DLD1 (cell line): ENCODE measurements at regions not wholly inside any gene's neighbourhood (a gene's known extent, or its start where the extent isn't known, plus 50 kb on each side); places are given as distances from the start of the nearest gene placed in this dataset.
"Not testable (repeated sequence)": the region's sequence is repeated elsewhere in the genome, so short reads cannot be mapped to it uniquely, and the experiment has no call there.

Source experiments
- in situ Hi-C: cut with HindIII; loops from 2 replicates; pipeline ENCODE4 v1.10.0; 2017; ENCODE audit warnings: low sequenced_read_pairs

DNA sequence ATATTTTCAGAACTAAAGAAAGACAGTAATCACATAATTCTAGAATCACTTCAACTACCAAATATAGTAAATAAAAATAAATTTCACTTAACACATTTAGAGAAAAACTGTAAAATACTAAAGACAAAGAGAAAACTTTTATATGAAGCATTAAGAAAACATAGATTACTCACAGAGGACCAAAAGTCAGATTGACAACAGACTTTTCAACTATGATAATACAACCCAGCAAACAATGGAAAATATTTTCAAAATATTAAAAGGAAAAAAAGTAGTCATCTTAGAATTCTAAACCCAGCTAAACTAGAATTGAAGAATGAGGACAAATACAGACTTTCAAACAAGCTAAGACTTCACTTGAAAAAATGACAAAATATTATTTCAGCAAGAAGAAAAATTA is 164.8 kb upstream of the ARID1B start:
- in situ Hi-C loops, result no loop called here

DNA sequence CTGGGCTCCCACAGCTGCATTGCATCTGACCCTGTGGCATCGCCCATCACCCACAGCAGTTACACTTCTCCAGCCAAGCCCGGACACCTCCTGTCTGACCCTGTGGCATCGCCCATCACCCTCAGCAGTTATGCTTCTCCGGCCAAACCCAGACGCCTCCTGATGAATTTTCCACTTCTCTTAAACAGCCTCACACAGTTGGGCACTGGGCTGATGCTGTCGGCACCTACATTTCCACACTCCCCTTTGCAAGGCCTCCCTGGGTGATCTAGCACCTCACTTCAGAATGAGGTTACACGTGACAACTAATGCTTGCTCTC is 175.2 kb upstream of the ARID1B start:
- in situ Hi-C loops, result no loop called here

DNA sequence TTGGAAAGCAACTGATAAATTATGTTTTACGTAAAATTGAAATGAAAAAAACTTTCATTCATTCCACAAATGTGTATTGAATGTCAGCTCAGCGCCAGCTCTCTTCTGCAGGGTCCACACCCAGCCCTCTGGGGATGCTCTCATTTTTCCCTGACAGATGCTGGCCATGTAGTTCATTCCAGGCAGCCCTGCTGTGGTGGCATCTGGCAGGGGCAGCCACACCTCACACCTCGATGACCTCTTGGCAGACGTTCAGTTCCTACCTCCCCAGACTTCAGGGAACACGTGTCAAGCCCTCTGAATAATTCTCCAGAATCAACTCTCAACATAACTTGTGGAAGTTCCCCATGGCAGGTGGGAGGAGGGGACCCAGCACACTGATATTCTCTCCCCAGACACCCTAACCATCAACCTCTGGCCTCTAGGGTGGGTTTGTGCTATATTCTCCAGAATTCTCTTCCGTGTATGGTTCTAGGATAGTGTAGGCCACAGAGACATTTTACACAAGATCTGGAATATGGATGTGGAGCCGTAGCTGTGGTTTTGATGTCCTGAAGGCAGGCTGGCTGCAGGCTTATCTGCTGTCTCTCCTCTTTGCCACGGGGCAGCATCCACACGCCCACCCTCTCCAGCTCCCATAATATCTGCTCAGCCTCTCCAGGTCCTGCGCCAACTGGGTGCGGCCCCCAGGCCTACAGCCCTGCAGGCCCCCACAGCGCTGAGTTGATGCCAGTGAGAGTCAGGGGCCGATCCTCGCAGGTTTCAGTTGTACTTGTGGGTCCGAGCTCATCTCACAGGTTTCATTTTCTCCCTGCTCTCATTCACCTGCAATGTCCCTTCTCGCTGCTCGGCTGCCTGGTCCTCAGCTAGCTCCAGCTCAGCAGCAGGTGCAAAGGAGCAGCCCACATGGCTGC is 175.8 kb upstream of the ARID1B start:
- in situ Hi-C loops, result no loop called here

DNA sequence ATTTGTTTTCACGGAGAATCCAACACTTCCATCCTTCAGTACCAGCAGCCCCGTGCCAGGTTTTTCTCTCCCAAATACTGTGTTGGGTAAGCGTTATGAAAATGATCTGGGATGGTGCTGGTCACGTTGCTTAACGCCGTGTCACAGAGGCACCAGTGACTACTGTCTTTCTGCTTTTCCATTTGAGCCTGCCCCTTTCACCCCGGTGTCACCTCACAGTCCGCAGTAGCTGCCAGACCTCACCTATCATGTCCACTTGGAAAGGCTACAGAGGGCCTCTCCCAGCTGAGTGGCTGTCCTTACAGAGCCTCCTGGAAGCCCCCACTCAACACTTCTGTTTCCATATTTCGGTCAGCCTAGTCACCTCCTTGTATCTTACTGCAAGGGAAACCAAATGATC is 176.5 kb upstream of the ARID1B start:
- in situ Hi-C loops, result no loop called here

DNA sequence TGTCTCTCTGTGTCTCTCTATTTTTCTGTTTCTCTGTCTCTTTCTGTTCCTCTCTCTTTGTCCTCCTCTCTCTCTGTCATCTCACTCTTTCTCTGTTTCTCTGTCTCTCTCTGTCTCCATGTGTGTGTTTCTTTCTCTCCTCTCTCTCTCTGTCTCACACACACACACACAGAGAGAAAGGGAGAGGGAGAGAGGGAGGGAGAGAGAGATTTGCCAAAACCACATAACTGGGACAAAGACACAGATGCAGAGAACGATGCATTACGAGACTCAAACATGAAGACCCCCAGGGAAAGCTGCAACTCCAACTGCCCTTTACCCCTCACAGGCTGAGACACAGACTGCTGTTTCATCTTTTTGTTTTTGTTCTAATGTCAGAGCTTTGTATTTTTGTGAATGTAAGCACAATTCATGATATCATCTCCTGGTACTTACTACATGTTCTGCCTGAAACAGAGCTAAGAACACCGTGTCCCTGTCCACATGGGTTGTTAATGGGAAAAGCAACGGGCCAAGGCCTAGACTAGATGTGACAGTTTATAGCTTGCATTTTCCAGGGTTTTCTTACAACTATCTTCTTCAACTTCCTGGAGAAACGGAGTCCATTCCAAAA is 177.1 kb upstream of the ARID1B start:
- in situ Hi-C loops, result no loop called here

DNA sequence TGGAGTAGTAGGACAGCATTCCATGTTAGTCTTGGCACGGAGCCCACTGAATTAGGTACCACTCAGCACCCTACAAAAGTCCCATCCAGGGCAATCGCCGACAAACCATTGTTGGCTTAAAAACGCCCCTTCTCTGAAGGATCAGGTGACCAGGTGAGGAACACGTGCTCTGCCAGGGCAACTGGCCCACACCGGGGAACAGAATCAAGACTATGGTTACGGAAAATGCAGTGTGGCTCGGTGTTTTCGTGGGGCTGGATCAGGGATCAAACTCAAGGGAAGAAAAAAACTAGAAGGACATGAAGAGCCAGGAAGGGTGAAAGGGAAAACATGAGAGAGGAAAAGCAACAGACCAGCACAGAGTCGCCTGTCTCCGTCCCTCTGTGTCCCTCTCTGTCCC is 177.8 kb upstream of the ARID1B start:
- in situ Hi-C loops, result no loop called here

DNA sequence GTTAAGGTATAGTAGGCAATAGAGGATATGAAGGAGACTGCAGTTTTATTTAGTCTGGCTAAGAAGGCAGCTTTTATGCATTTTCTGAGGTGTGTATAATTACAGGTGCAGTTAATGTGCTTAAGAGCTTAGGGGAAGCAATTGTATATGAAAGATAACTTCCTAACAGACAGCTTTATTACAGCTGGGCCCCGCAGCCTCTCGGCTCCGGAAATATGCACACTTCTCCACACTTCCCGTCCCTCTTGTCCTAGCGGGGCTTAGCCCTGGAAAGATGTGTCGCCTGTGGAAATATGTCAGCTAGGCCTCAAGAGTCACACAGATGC is 178.4 kb upstream of the ARID1B start:
- in situ Hi-C loops, result no loop called here

DNA sequence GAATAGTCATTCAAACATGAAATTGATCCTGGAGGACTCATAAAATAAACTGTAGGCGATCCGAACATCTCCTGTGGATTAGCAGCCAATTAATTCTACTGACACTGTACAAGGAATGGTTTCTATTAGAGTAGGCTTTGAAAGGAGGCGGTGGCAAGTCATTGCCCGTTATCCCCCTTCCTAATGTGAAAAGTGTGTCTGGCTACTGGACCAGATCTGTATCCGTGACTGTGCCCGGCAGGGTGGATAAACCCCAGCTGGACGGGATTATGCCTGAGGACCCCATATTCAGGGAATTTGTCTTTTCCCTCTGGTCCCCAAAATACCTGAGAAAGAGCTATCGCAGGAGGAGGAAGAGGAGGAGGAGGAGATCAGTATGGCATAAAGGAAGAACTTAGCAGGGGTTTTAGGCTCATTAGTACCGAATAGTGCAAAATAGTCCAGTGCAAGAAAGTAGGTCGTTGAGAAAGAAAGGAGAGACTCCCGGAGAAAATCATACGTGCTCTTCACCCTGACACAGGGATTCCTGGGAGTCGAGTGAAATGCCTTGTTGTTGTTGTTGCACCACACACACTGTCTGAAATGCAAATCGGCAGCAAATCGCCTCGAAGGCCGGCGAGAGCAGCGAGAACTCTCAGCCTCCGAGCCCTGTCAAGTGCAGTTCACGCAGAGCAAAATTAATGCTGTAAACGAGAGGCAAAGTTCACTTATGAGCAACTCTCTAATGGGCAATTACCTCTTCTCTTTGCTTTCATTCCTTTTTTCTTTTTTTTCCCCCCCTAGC is 178.9 kb upstream of the ARID1B start:
- in situ Hi-C loops, result no loop called here

DNA sequence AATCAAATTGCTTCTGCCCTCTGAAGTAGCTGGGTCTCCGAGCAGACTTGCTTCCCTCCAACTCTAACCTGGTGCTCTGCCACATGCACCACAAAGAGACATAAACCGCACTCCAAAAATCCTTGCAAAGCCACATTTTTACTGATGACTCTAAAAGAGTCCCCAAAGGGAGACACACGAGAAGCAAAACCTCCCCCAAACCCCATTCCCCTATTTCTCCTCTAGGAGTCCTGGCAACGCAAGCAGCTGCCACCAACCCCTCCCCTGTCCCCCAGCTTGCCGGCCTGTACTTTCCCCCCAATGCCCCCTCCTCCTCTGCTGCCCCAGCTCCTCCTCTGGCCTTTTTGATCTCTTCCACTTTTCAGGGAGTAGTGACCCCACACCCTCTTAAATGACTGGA is 180.1 kb upstream of the ARID1B start:
- in situ Hi-C loops, result no loop called here

DNA sequence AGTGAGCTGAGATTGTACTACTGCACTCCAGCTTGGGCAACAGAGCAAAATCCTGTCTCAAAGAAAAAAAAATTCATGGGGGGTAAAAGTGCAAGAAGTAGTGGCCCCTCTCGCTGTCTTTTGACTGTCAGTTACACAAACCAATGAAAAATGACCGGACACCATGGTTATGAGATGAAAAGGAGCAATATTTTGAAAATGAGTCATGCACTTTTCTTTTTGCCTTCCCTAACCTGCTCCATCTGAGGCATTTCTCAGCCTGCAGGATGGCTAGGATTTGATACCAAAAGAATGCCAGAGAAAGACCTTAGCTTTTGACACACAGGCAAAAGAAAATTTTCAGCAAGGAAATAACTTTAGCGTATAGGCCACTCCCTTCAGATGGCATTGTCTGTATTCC is 181.7 kb upstream of the ARID1B start:
- in situ Hi-C loops, result no loop called here

DNA sequence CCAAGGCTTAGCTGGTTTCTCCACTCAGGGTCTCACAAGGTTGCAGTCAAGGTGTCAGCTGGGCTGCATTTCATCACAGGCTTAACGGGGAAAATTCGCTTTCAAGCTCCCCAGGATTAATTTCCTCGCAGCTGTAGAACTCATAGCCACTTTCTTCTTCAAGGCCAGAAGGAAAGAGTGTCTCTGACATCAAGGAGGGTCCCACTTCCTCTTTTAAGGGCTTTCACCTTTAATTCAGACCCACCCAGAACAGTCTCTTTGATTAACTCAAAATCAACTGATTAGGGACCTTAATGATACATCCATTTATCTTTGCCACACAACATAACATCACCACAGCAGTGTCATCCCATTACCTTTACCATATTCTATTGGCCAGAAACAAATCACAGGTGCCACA is 183.3 kb upstream of the ARID1B start:
- in situ Hi-C loops, result no loop called here

DNA sequence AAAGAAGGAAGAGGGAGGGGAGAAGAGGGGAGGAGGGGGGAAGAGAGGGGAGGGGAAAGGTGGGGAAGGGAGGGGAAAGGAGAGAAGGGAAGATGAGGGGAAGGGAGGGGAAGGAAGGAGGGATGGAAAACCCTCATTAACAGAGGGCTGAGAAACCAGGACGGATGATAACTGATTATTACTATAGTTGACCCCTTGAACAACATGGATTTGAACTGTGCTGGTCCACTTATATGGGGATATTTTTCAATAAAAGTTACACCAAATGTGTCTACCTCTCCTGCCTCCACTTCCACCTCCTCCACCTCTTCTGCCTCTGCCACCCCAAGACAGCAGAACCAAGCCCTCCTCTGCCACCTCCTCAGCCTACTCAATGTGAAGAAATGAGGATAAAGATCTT is 184.1 kb upstream of the ARID1B start:
- in situ Hi-C loops, result no loop called here

DNA sequence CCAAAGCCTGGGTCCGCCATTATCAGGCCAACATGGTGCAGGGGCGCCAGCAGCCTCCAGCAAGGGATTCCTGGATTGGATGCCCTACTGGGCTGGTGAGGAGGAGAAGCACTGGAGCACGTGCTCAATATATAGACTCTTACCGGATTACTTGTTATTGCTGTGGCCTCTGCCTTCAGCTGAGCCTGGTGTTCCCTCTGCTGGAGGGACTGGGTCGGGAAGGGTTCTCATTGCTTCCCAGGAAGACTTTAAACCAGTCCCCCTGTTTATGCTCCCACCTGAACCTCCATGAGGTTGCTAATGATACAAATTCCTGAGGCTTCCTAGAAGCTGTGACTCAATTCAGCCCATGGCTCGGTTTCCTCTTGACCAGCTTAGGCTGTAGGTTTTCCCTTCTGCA is 186.7 kb upstream of the ARID1B start:
- in situ Hi-C loops, result no loop called here

DNA sequence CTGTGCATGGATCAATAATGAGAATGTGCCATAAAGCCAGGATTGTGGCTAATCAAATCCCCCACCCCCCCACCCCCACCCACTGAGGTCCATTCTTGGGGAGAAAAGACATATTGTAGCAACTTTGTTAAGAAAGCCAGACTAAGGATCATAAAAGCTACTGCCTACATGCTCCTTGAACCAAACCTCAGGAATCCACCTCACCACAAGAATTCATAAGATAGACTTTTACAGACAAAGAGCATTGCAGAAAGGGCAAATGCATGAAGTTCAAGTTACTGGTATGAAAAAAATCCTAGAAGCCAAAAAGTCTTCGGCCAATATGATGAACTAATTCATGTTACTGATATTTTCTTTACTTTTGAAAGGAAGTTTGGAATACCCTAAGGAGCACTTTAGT is 187.9 kb upstream of the ARID1B start:
- in situ Hi-C loops, result no loop called here

DNA sequence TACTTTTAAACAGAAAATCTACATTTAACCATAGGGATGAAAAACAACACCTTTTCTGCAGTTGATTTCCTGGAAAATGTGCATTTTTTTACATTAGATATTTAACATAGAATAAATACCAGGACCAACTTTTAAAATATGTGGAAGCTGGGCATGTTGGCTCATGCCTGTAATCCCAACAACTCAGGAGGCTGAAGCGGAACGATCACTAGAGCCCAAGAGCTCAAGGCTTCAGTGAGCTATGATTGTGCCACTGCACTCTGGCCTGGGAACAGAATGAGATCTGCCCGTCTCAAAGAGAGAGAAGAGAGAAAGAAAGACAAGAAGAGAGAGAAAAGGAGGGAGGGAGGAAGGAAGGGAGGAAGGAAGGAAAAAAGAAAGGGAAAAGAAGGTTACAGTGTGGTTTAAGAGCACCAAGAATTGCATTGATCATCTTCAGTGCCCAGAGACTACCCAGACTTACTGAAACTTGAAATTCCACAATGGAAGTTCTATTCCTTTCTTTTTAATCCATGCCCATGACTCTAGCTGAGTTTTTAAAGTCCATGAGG is 189.4 kb upstream of the ARID1B start:
- in situ Hi-C loops, result no loop called here

DNA sequence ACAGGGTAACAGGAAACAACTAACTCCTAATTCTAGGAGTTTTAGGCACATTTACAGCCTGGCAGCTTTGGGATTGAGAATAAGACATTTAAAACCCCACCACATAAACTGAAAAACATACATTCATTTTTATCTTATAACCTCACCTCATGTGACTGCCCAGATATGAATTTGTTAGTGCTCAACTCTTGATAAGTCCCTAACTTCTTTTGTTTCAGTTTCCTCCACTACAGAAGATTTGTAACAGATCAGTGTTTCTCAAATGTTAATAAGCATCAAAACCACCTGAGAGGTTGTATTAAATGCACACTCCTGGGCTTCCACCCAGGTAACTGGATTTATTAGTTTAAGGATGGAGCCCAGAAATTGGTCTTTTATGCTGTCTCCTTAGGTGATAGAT is 190.1 kb upstream of the ARID1B start:
- in situ Hi-C loops, result no loop called here

DNA sequence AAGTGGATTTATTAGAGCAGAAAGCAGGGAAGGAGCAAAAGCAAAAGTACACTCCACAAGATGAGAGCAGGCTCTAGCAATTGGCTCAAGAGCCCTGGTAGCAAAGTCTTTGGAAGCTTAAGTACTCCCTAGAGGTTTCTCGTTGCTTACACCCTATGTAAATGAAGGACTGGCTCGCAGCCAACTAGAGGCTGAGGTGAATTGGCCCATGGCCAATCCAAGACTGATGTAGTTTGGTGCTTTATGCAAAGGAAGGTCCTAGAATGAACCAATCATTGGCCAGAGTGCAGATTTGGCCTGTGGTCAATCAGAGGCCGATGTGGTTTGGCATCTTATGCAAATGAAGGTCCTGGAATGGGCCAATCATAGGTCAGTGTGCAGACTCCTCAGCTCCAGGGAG is 191.3 kb upstream of the ARID1B start:
- in situ Hi-C loops, result no loop called here

DNA sequence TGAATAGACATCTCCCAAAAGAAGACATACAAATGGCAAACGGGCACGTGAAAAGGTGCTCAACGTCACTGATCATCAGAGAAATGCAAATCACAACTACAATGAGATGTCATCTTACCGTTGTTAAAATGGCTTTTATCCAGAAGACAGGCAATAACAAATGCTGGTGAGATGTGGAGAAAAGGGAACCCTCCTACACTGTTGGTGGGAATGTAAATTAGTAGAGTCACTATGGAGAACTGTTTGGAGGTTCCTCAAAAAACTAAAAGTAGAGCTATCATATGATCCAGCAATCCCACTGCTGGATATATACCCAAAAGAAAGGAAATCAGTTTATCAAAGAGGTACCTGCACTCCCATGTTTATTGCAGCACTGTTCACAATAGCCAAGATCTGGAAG is 193.1 kb upstream of the ARID1B start:
- in situ Hi-C loops, result not testable (repeated sequence)

DNA sequence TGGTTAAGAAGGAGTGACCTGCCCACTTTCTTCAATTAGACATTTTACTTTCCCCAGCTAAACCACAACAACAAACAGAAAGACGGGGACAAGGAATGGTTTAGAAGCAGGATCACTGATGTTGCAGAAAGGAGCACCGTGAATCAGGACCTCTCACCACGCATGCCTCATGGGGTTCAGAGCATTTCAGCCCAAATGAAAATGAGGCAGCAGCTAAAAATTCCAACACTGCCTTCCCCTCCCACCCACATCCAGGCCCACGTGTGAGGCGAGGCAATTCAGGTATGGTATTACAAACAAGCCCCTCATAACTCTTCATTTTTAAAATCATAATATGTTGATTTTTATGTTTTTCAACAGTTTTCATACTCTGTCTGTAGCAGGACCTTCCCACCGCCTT is 194.1 kb upstream of the ARID1B start:
- in situ Hi-C loops, result no loop called here

DNA sequence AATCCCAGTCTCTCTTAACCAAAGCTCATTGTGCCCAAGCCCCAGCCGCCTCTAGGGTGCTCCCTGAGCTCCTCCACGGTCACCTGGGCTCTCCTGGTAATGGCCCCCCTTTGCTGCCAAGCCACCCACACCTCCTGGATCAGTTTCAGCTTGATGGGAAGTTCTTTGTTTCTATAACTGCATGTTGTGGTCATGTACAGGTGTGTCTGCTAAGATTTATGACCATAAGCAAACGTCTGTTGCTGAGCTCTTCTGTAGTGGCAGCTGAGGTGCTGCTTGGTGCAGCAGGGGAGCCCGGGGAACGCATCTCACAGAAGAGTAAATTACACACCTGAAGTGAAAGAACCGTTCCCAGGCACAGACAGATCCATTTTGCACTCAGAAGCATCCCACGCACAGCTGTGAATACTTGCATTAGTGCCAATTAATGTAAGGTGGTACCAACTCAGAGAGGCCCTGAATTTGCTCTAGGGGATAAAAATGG is 194.6 kb upstream of the ARID1B start:
- in situ Hi-C loops, result no loop called here

DNA sequence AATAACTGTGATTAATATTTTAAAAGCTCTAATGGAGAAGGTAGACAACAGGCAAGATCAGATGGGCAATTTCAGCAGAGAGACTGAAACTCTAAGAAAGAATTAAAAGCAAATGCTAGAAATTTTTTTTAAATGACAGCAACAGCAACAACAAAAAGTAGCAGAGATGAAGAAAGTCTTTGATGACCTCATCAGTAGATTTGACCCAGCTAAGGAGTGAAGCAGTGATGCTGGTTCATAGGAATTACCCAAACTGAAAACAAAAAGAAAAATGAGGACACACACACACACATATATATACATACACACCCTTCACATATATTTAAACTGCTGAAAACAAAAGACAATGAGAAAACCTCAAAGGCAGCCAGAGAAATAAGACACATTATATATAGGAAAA is 197.6 kb upstream of the ARID1B start:
- in situ Hi-C loops, result no loop called here

DNA sequence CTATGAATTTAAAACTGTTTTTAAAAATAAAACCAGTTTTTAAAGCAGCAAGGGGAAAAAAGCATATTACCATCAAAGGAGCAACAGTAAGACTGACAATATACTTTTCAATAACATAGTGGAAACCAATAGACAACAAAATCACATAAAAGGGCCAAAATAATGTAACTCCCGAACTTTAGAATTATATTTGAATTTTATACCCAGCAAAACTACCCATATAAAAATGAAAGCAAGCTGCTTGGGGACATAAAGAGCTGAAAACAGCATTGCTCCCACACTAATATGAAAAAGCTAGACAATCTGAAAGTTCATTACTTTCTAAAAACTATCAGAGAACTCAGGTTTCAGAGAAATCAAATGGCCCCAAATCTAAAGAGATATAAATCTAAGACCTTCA is 199.4 kb upstream of the ARID1B start:
- in situ Hi-C loops, result no loop called here
